ENCODE measurements at regions not wholly inside any gene's neighbourhood (a gene's known extent, or its start where the extent isn't known, plus 50 kb on each side); places are given as distances from the start of the nearest gene placed in this dataset.

DNA sequence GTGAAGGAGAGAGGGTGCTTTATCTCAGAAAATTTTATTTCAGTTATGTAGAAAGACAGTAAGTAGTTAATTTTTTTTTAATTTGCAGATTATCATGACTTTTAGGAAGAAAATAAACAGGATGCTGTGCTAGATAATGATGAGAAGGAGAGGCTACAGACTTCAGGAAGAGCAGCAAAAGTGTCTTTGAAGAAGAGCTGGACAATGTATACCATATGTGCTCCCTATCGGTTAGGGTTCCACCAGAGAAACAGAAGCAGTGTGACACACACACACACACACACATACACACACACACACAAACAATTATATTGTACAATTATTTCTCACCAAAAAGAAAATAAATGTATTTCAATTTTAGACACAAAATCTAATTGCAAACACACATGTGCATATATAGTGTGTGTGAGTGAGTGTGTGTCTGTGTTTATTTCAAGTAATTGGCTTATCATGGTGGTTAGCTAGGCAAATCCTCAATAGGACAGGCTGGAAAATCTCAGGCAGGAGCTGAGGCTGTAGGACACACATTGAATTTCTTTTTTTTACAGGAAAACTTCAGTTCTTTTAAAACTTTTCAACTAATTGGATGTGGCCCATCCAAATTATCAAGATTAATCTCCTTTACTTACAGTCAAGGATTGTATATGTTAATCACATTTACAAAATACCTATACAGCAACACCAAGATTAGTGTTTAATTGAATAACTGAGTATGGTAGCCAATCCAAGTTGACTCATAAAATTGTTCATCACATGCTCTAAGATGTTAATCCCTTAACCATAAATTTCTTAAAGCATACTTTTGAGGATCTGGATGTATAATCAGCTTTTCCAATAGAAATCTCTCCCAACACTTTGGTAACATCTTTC is 235.8 kb upstream of the DCN start:
- no peaks in the 10 kb centered on the region for H3K79me2 ChIP-seq (ENCODE audit: insufficient read depth, low read depth)
- H3K9ac ChIP-seq: no peak overlapping the region
- H3K27me3 ChIP-seq (ENCODE audit: insufficient read depth, low read depth): no peaks in the 10 kb centered on the region
- no peak overlapping the region for H3K4me2 ChIP-seq
- no peak overlapping the region for H3K27ac ChIP-seq
- H3K4me1 ChIP-seq (ENCODE audit: low read depth, poor library complexity, severe bottlenecking): no peaks in the 10 kb centered on the region
- TF ChIP-seq, protein P1, sequence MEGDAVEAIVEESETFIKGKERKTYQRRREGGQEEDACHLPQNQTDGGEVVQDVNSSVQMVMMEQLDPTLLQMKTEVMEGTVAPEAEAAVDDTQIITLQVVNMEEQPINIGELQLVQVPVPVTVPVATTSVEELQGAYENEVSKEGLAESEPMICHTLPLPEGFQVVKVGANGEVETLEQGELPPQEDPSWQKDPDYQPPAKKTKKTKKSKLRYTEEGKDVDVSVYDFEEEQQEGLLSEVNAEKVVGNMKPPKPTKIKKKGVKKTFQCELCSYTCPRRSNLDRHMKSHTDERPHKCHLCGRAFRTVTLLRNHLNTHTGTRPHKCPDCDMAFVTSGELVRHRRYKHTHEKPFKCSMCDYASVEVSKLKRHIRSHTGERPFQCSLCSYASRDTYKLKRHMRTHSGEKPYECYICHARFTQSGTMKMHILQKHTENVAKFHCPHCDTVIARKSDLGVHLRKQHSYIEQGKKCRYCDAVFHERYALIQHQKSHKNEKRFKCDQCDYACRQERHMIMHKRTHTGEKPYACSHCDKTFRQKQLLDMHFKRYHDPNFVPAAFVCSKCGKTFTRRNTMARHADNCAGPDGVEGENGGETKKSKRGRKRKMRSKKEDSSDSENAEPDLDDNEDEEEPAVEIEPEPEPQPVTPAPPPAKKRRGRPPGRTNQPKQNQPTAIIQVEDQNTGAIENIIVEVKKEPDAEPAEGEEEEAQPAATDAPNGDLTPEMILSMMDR (conservative IDR thresholded peaks at IDR 0.05; ENCODE audit: low read depth, low read length): no peak
- H2AFZ ChIP-seq (ENCODE audit: low read depth): no peak overlapping the region
- H3K4me3 ChIP-seq (IDR thresholded peaks at IDR 0.05; ENCODE audit: insufficient read depth, low read depth, low read length): no peak overlapping the region
- H3K36me3 ChIP-seq (ENCODE audit: insufficient read depth): no peaks in the 10 kb centered on the region
- H4K20me1 ChIP-seq (ENCODE audit: insufficient read depth): no peaks in the 10 kb centered on the region

DNA sequence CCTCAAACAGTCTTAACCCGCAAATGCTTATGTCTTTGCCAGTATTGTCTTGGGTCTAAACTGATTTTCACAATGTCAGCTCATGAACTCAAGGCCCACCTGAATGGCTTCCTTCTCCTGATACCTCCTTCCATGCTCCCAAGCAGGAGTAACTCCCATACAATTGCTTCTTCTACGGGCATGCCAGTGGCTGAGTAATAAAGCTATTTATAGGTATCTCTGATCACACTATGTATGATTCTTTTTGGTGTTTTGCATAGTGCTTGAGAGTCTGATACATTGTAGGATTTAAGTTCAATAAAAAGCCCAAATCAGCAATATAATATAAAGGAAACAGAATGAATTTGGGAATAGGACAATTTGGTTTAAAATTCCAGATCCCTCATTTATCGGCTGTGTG is 235.0 kb upstream of the DCN start:
- Histone ChIP-seq H3K4me3 (IDR thresholded peaks at IDR 0.05; ENCODE audit: insufficient read depth, low read depth, low read length) (no peak overlapping the region), H3K27me3 (ENCODE audit: insufficient read depth, low read depth) (no peaks in the 10 kb centered on the region), H4K20me1 (ENCODE audit: insufficient read depth) (no peaks in the 10 kb centered on the region), H3K9ac (no peak overlapping the region), H3K4me2 (no peak overlapping the region), H3K36me3 (ENCODE audit: insufficient read depth) (no peaks in the 10 kb centered on the region), H2AFZ (ENCODE audit: low read depth) (no peak overlapping the region), H3K27ac (no peak overlapping the region), H3K4me1 (ENCODE audit: low read depth, poor library complexity, severe bottlenecking) (no peaks in the 10 kb centered on the region), H3K79me2 (ENCODE audit: insufficient read depth, low read depth) (no peaks in the 10 kb centered on the region)
- TF ChIP-seq, protein P1 (conservative IDR thresholded peaks at IDR 0.05; ENCODE audit: low read depth, low read length): no peak

DNA sequence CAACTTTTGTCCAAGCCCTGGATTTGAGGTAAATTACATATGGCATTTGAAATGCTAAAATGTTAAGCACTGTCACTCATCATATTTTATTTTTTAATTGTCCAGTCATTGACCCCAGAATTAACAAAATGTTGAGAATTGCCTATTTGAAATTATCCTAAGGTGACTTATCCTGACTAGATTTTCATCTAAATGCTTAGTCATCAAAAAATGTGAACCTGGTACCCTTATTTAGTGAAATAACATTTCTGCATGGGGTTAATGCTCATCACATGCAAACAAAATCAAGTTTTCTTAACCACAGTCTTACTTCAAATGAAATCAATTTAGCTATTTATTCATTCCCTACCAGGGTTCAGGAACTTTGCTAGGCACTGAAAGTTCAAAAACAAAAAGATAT is 232.0 kb upstream of the DCN start:
- H3K36me3 ChIP-seq (ENCODE audit: insufficient read depth): no peaks in the 10 kb centered on the region
- H3K4me3 ChIP-seq (IDR thresholded peaks at IDR 0.05; ENCODE audit: insufficient read depth, low read depth, low read length): no peak overlapping the region
- TF ChIP-seq, protein P1 (conservative IDR thresholded peaks at IDR 0.05; ENCODE audit: low read depth, low read length): no peak
- no peak overlapping the region for H3K4me2 ChIP-seq
- no peak overlapping the region for H3K27ac ChIP-seq
- no peaks in the 10 kb centered on the region for H4K20me1 ChIP-seq (ENCODE audit: insufficient read depth)
- H3K27me3 ChIP-seq (ENCODE audit: insufficient read depth, low read depth): no peaks in the 10 kb centered on the region
- no peaks in the 10 kb centered on the region for H3K79me2 ChIP-seq (ENCODE audit: insufficient read depth, low read depth)
- H2AFZ ChIP-seq (ENCODE audit: low read depth): no peak overlapping the region
- H3K9ac ChIP-seq: no peak overlapping the region
- no peaks in the 10 kb centered on the region for H3K4me1 ChIP-seq (ENCODE audit: low read depth, poor library complexity, severe bottlenecking)

DNA sequence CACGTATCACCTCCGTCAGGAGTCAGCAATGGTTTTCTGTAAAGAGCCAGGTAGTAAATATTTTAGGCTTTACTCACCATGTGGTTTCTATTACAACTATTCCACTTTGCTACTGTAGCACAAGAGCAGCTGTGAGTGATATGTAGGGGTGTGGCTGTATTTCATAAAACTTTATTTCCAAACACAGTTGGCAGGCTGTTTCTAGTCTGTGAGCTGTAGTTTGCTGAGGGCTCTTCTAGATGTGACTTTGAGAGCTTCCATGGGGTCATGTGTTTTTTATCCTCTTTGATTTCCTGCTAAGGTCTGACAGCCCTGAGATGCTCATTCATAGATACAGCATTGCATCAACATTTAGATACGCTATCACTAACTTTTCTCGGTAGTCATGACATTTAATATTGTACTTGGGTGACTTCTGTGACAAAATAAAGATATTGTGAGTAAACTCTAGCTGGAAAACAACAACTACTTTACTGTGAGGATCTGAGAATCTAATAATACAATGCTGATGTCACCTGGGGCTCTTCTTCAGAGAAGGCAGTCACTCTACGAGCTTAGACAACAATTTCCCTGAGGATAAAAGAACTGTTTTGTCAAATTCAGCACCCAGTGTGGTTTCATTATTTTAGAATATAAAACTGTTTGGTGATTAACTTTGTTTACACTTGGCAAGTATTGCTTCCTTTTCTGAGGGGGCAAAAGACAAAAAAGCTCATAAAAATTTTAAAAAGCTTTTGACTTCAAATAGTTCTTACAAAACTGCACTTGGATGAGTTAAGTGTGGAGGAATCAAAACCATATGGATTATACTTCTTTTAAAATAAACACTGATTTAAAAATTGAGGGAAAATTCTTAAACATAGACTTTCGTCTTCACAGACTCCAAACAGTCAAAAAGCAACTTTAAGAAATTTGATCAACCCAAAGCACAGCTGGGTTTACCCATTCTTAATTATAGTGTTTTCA is 231.2 kb upstream of the DCN start:
- TF ChIP-seq, protein P1 (conservative IDR thresholded peaks at IDR 0.05; ENCODE audit: low read depth, low read length): no peak
- Histone ChIP-seq H3K4me1 (ENCODE audit: low read depth, poor library complexity, severe bottlenecking) (no peaks in the 10 kb centered on the region), H3K27me3 (ENCODE audit: insufficient read depth, low read depth) (no peaks in the 10 kb centered on the region), H3K4me3 (IDR thresholded peaks at IDR 0.05; ENCODE audit: insufficient read depth, low read depth, low read length) (no peak overlapping the region), H3K36me3 (ENCODE audit: insufficient read depth) (no peaks in the 10 kb centered on the region), H3K4me2 (no peak overlapping the region), H3K9ac (no peak overlapping the region), H4K20me1 (ENCODE audit: insufficient read depth) (no peaks in the 10 kb centered on the region), H3K79me2 (ENCODE audit: insufficient read depth, low read depth) (no peaks in the 10 kb centered on the region), H3K27ac (no peak overlapping the region), H2AFZ (ENCODE audit: low read depth) (no peak overlapping the region)

Measured in KMS-11 (cell line).